ENCODE measurements at regions not wholly inside any gene's neighbourhood (a gene's known extent, or its start where the extent isn't known, plus 50 kb on each side); places are given as distances from the start of the nearest gene placed in this dataset.

DNA sequence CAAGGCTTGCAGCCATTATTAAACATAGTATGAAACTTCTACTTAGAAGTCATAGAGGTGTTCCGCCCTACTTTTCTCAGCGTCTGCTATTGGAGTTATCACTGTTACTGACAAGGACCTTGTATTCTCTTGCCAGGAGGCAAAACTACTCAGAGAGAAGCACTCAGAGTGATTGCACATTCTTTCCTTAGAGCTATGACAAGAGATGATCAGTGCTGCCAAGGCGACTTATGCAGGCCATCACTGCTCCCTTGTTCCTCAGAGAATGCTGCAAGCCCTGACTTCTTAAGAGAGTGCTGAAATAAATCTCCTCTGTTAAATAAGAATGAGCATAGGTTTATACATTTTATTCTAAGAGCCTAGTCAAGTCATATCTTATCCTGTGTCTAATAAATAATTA, 534.6 kb upstream of the PHF14 start:
- Histone ChIP-seq H2AFZ (ENCODE audit: low read depth, low read length) (no peak overlapping the region), H3K79me2 (replicated peaks; ENCODE audit: insufficient read depth, low read length) (no peaks in the 10 kb centered on the region), H3K27ac (ENCODE audit: low read length) (no peak overlapping the region), H3K36me3 (ENCODE audit: insufficient read depth, low read length) (no peaks in the 10 kb centered on the region), H3F3A (ENCODE audit: insufficient read depth, low read length, poor library complexity, severe bottlenecking) (no peaks in the 10 kb centered on the region), H3K4me2 (ENCODE audit: low read length) (no peak overlapping the region), H3K4me3 (ENCODE audit: low read length) (no peak overlapping the region), H3K9me2 (ENCODE audit: insufficient read depth, low read length) (no peaks in the 10 kb centered on the region), H3K27me3 (ENCODE audit: insufficient read depth, low read depth, low read length) (no peaks in the 10 kb centered on the region), H3K9me3 (ENCODE audit: low read length) (peaks cover 3% of the 10 kb centered on the region), H4K20me1 (ENCODE audit: insufficient read depth) (no peaks in the 10 kb centered on the region), H3K9ac (ENCODE audit: low read length) (no peak overlapping the region)
- TF ChIP-seq RAD21 (conservative IDR thresholded peaks at IDR 0.05) (no peak), EP300 (conservative IDR thresholded peaks at IDR 0.05; ENCODE audit: poor library complexity, severe bottlenecking) (peak; percentile 17)

- Histone ChIP-seq H4K20me1 (ENCODE audit: insufficient read depth) (no peaks in the 10 kb centered on the region), H2AFZ (ENCODE audit: low read depth, low read length) (no peak overlapping the region), H3K4me3 (ENCODE audit: low read length) (no peak overlapping the region), H3K9me3 (ENCODE audit: low read length) (no peaks in the 10 kb centered on the region), H3K9ac (ENCODE audit: low read length) (no peak overlapping the region), H3F3A (ENCODE audit: insufficient read depth, low read length, poor library complexity, severe bottlenecking) (no peaks in the 10 kb centered on the region), H3K36me3 (ENCODE audit: insufficient read depth, low read length) (no peaks in the 10 kb centered on the region), H3K27me3 (ENCODE audit: insufficient read depth, low read depth, low read length) (no peaks in the 10 kb centered on the region), H3K27ac (ENCODE audit: low read length) (no peak overlapping the region), H3K79me2 (replicated peaks; ENCODE audit: insufficient read depth, low read length) (no peaks in the 10 kb centered on the region), H3K9me2 (ENCODE audit: insufficient read depth, low read length) (no peaks in the 10 kb centered on the region), H3K4me2 (ENCODE audit: low read length) (no peak overlapping the region)
- TF ChIP-seq EP300 (conservative IDR thresholded peaks at IDR 0.05; ENCODE audit: poor library complexity, severe bottlenecking) (no peak), POLR2AphosphoS5 (IDR thresholded peaks at IDR 0.05) (no peak), TAF1 (IDR thresholded peaks at IDR 0.05; ENCODE audit: low read depth) (no peak), EZH2 (IDR thresholded peaks at IDR 0.05; ENCODE audit: borderline replicate concordance, insufficient read depth, low read length, poor library complexity, severe bottlenecking) (no peak)
Measured at GRCh38 chr7:10455936-10456335, 517.7 kb upstream of the PHF14 start.

GRCh38 chr7:10460474-10460873, 513.2 kb upstream of the PHF14 start:
- Histone ChIP-seq H3K4me3 (ENCODE audit: low read length) (no peak overlapping the region), H3F3A (ENCODE audit: insufficient read depth, low read length, poor library complexity, severe bottlenecking) (no peaks in the 10 kb centered on the region), H3K9me3 (ENCODE audit: low read length) (no peaks in the 10 kb centered on the region), H3K9ac (ENCODE audit: low read length) (no peak overlapping the region), H3K27ac (ENCODE audit: low read length) (no peak overlapping the region), H3K27me3 (ENCODE audit: insufficient read depth, low read depth, low read length) (no peaks in the 10 kb centered on the region), H2AFZ (ENCODE audit: low read depth, low read length) (no peak overlapping the region), H4K20me1 (ENCODE audit: insufficient read depth) (no peaks in the 10 kb centered on the region), H3K36me3 (ENCODE audit: insufficient read depth, low read length) (no peaks in the 10 kb centered on the region), H3K9me2 (ENCODE audit: insufficient read depth, low read length) (no peaks in the 10 kb centered on the region), H3K4me2 (ENCODE audit: low read length) (no peak overlapping the region), H3K79me2 (replicated peaks; ENCODE audit: insufficient read depth, low read length) (no peaks in the 10 kb centered on the region)
- TF ChIP-seq POLR2AphosphoS5 (IDR thresholded peaks at IDR 0.05) (no peak), CTCF (IDR thresholded peaks at IDR 0.05; ENCODE audit: poor library complexity, severe bottlenecking) (no peak), TAF1 (IDR thresholded peaks at IDR 0.05; ENCODE audit: low read depth) (no peak), RAD21 (conservative IDR thresholded peaks at IDR 0.05) (no peak), EZH2 (IDR thresholded peaks at IDR 0.05; ENCODE audit: borderline replicate concordance, insufficient read depth, low read length, poor library complexity, severe bottlenecking) (no peak), EP300 (conservative IDR thresholded peaks at IDR 0.05; ENCODE audit: poor library complexity, severe bottlenecking) (no peak)
- TF ChIP-seq, protein P1, sequence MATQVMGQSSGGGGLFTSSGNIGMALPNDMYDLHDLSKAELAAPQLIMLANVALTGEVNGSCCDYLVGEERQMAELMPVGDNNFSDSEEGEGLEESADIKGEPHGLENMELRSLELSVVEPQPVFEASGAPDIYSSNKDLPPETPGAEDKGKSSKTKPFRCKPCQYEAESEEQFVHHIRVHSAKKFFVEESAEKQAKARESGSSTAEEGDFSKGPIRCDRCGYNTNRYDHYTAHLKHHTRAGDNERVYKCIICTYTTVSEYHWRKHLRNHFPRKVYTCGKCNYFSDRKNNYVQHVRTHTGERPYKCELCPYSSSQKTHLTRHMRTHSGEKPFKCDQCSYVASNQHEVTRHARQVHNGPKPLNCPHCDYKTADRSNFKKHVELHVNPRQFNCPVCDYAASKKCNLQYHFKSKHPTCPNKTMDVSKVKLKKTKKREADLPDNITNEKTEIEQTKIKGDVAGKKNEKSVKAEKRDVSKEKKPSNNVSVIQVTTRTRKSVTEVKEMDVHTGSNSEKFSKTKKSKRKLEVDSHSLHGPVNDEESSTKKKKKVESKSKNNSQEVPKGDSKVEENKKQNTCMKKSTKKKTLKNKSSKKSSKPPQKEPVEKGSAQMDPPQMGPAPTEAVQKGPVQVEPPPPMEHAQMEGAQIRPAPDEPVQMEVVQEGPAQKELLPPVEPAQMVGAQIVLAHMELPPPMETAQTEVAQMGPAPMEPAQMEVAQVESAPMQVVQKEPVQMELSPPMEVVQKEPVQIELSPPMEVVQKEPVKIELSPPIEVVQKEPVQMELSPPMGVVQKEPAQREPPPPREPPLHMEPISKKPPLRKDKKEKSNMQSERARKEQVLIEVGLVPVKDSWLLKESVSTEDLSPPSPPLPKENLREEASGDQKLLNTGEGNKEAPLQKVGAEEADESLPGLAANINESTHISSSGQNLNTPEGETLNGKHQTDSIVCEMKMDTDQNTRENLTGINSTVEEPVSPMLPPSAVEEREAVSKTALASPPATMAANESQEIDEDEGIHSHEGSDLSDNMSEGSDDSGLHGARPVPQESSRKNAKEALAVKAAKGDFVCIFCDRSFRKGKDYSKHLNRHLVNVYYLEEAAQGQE (IDR thresholded peaks at IDR 0.05; ENCODE audit: borderline replicate concordance): no peak

All from neural cell (in vitro differentiated cells).